Neuronal stem cell (in vitro differentiated cells): ENCODE measurements at regions not wholly inside any gene's neighbourhood (a gene's known extent, or its start where the extent isn't known, plus 50 kb on each side); places are given as distances from the start of the nearest gene placed in this dataset.

Experiments used
- DNase-seq: peaks from one replicate; pipeline ENCODE4 v3.0.0-alpha.2; 2013; ENCODE audit warnings: low spot score
- H2AFZ ChIP-seq: one replicate; pipeline ENCODE4 v1.6.1; 2013; ENCODE audit warnings: mild to moderate bottlenecking, low read length, inconsistent platforms
- H2AK5ac ChIP-seq: 2 replicates; pipeline ENCODE4 v1.6.1; 2013; ENCODE audit warnings: low read depth, mild to moderate bottlenecking, inconsistent platforms, low read length, moderate library complexity, mixed read lengths
- H2BK120ac ChIP-seq: 2 replicates; pipeline ENCODE4 v1.6.1; 2013; ENCODE audit warnings: low read depth, mild to moderate bottlenecking, inconsistent platforms, low read length, moderate library complexity, mixed read lengths
- H2BK12ac ChIP-seq: one replicate; pipeline ENCODE4 v1.6.1; 2013; ENCODE audit warnings: low read length, inconsistent platforms
- H2BK15ac ChIP-seq: 2 replicates; pipeline ENCODE4 v1.6.1; 2013; ENCODE audit warnings: mild to moderate bottlenecking, low read length, inconsistent platforms, mixed read lengths
- H2BK5ac ChIP-seq: one replicate; pipeline ENCODE4 v1.6.1; 2013; ENCODE audit warnings: inconsistent platforms, mild to moderate bottlenecking, low read length, moderate library complexity
- H3K14ac ChIP-seq: one replicate; pipeline ENCODE4 v1.6.1; 2013; ENCODE audit warnings: low read length, inconsistent platforms
- H3K18ac ChIP-seq: 2 replicates; pipeline ENCODE4 v1.6.1; 2013; ENCODE audit warnings: low read length, inconsistent platforms
- H3K23ac ChIP-seq: 2 replicates; pipeline ENCODE4 v1.6.1; 2013; ENCODE audit warnings: low read depth, mild to moderate bottlenecking, mixed read lengths, low read length, inconsistent platforms; ENCODE audit not compliant: poor library complexity
- H3K27ac ChIP-seq: replicated peaks from 3 replicates; pipeline ENCODE4 v1.5.1; 2013; ENCODE audit warnings: low read length, inconsistent platforms
- H3K27me3 ChIP-seq, 3 experiments: 2 replicates each; pipeline ENCODE4 v1.6.1; 2013; ENCODE audit warnings: low read length in 3 of 3, mild to moderate bottlenecking in 2 of 3, inconsistent platforms in 1 of 3, low read depth in 1 of 3, mixed read lengths in 1 of 3, moderate library complexity in 1 of 3; ENCODE audit not compliant: control insufficient read depth in 3 of 3, insufficient read depth in 3 of 3
- H3K36me3 ChIP-seq, 2 donors: replicated peaks in 1 of 2; 2 replicates each; pipeline ENCODE4 v1.6.1; 2013; ENCODE audit warnings: low read length in 2 of 2; ENCODE audit not compliant: control insufficient read depth in 2 of 2, insufficient read depth in 2 of 2
- H3K4ac ChIP-seq: 2 replicates; pipeline ENCODE4 v1.6.1; 2013; ENCODE audit warnings: inconsistent platforms, mild to moderate bottlenecking, low read length, moderate library complexity
- H3K4me1 ChIP-seq, 2 donors: 1 replicate in 1 of 2; 2 replicates in 1 of 2; pipeline ENCODE4 v1.6.1; 2013; ENCODE audit warnings: low read length in 2 of 2, low read depth in 1 of 2; ENCODE audit not compliant: control insufficient read depth in 2 of 2, insufficient read depth in 1 of 2
- H3K4me2 ChIP-seq: one replicate; pipeline ENCODE4 v1.6.1; 2013; ENCODE audit warnings: mild to moderate bottlenecking, low read length, inconsistent platforms; ENCODE audit not compliant: insufficient read depth, poor library complexity, severe bottlenecking
- H3K4me3 ChIP-seq, 2 donors: 2 replicates each; pipeline ENCODE4 v1.5.1; 2013; ENCODE audit warnings: low read length in 2 of 2, mild to moderate bottlenecking in 2 of 2, inconsistent platforms in 1 of 2, moderate library complexity in 1 of 2
- H3K79me1 ChIP-seq: one replicate; pipeline ENCODE4 v1.6.1; 2013; ENCODE audit warnings: low read depth, mild to moderate bottlenecking, inconsistent platforms, low read length, moderate library complexity
- H3K9ac ChIP-seq: one replicate; pipeline ENCODE4 v1.6.1; 2013; ENCODE audit warnings: mild to moderate bottlenecking, low read depth, low read length, inconsistent platforms; ENCODE audit not compliant: poor library complexity
- H3K9me3 ChIP-seq, 2 donors: replicated peaks in 1 of 2; 2 replicates each; pipeline versions ENCODE3 to v1.6.1; 2013; ENCODE audit warnings: low read length in 2 of 2, mild to moderate bottlenecking in 2 of 2, inconsistent platforms in 1 of 2, low read depth in 1 of 2, mixed read lengths in 1 of 2, moderate library complexity in 1 of 2; ENCODE audit not compliant: control insufficient read depth in 2 of 2, insufficient read depth in 1 of 2
- H4K8ac ChIP-seq: one replicate; pipeline ENCODE4 v1.6.1; 2013; ENCODE audit warnings: low read depth, mild to moderate bottlenecking, inconsistent platforms, low read length, moderate library complexity
- H4K91ac ChIP-seq: one replicate; pipeline ENCODE4 v1.6.1; 2013; ENCODE audit warnings: low read length, low read depth, mild to moderate bottlenecking, inconsistent platforms; ENCODE audit not compliant: poor library complexity
- WGBS, 2 donors: extraction: QIAGEN DNeasy Blood & Tissue Kit; methylation state at CpG; one replicate each; pipeline ENCODE4 v1.1.7; 2013; ENCODE audit warnings: missing lambda C conversion rate in 2 of 2, mixed read lengths in 1 of 2; ENCODE audit not compliant: insufficient read length in 2 of 2, insufficient replicate concordance in 1 of 2; ENCODE audit errors: extremely low coverage in 2 of 2; 5-methylcytosine and 5-hydroxymethylcytosine counted together

DNA sequence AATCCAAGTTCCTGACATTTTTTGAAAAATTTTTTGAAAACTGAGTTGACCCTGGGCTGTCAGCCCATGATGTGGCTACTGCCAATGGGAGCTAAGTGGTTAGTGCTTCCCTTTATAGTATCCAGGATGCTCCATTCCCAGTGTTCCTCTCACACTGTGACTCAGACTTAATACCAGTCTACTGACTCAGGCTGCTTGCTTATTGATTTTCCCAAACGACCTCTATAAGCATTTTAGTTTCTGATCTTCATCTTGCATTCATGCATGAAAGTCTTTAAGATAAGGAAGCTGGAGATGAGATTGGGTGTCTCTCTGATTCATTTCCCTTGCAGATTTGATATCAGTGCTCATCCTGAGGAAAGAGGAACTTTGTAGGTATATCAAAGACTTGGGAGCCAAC lies 560.0 kb downstream of the TBC1D32 start:
- H3K14ac ChIP-seq: no peak overlapping the region
- no peak overlapping the region for H2BK5ac ChIP-seq
- H3K4me2 ChIP-seq: no peak overlapping the region
- H2BK120ac ChIP-seq: no peak overlapping the region
- no peak overlapping the region for H2BK15ac ChIP-seq
- no peak overlapping the region for H3K27ac ChIP-seq
- H2AK5ac ChIP-seq: no peak overlapping the region
- no peak overlapping the region for H2BK12ac ChIP-seq
- H3K4ac ChIP-seq: no peak overlapping the region
- H3K23ac ChIP-seq: no peak overlapping the region
- H4K91ac ChIP-seq: no peak overlapping the region
- no peak for DNase-seq
- H3K9ac ChIP-seq: no peak overlapping the region
- H3K4me1 ChIP-seq: no peaks in the 10 kb centered on the region
- H3K9me3 ChIP-seq: no peaks in the 10 kb centered on the region
- no peak overlapping the region for H3K4me3 ChIP-seq
- WGBS, 2 donors: no CpG with 5 or more reads among the region's 1 CpG
- no peak overlapping the region for H3K18ac ChIP-seq
- H3K36me3 ChIP-seq: no peaks in the 10 kb centered on the region
- H2AFZ ChIP-seq: no peak overlapping the region
- no peak overlapping the region for H4K8ac ChIP-seq
- no peaks in the 10 kb centered on the region for H3K79me1 ChIP-seq
- H3K27me3 ChIP-seq: no peaks in the 10 kb centered on the region

DNA sequence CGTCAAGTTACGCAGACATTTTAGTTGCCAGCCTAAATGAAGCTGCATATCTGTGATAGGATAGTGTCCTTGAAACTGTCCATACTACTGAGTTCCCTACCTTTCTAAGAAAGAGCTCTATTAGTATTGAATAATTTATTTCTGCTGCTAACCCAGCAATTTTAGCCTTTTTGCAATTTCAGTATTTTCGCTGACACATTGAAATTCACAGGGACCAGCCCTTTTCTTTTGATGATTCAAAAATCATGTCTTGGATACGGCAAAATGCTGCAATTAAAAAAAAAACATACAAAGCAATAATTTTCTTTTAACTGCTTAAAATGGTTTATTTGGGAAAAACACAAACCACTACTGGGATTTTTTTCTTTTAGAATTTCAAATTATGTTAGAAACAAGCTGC lies 563.3 kb downstream of the TBC1D32 start:
- H3K36me3 ChIP-seq: no peaks in the 10 kb centered on the region
- no peak overlapping the region for H2BK12ac ChIP-seq
- H3K4me1 ChIP-seq: no peaks in the 10 kb centered on the region
- H4K91ac ChIP-seq: no peak overlapping the region
- H3K79me1 ChIP-seq: no peaks in the 10 kb centered on the region
- H3K4me2 ChIP-seq: no peak overlapping the region
- H3K23ac ChIP-seq: no peak overlapping the region
- H2BK15ac ChIP-seq: no peak overlapping the region
- H4K8ac ChIP-seq: no peak overlapping the region
- H3K27ac ChIP-seq: no peak overlapping the region
- H3K14ac ChIP-seq: no peak overlapping the region
- H3K4ac ChIP-seq: no peak overlapping the region
- H3K9me3 ChIP-seq: no peaks in the 10 kb centered on the region
- no peak overlapping the region for H3K9ac ChIP-seq
- no peak overlapping the region for H3K18ac ChIP-seq
- no peak overlapping the region for H2AFZ ChIP-seq
- no peak overlapping the region for H2BK5ac ChIP-seq
- no peak overlapping the region for H2AK5ac ChIP-seq
- DNase-seq: no peak
- H3K27me3 ChIP-seq: no peaks in the 10 kb centered on the region
- 100% methylated on average over 2 of the region's 4 CpGs; no CpG with 5 or more reads in 1 of the 2 donors for WGBS, 2 donors
- H3K4me3 ChIP-seq: no peak overlapping the region
- H2BK120ac ChIP-seq: no peak overlapping the region

DNA sequence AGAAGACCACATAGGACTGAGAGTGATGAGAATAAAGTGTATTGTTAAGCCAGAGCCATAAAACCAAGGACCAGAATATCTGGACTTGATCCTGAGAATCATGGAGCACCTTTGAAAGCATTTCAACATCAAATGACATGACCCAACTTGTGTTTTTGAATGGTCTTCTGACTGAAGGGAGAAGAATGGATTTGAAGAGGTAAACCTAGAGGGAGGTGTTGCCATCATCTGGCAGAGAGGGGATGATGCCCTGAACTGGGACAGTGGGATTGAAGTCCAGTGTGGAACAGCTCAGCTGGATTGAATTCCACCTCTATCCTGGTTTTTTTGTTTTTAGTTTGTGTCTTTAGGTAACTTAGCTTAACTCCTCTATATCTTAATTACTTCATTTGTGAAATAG lies 570.0 kb downstream of the TBC1D32 start:
- Histone ChIP-seq H3K4me1 (no peaks in the 10 kb centered on the region), H2BK12ac (no peak overlapping the region), H3K27me3 (no peaks in the 10 kb centered on the region), H3K79me1 (no peaks in the 10 kb centered on the region), H2BK15ac (no peak overlapping the region), H3K23ac (no peak overlapping the region), H3K4me3 (no peak overlapping the region), H2BK5ac (no peak overlapping the region), H3K9ac (no peak overlapping the region), H2AFZ (no peak overlapping the region), H2AK5ac (no peak overlapping the region), H3K36me3 (no peaks in the 10 kb centered on the region), H3K4me2 (no peak overlapping the region), H3K27ac (no peak overlapping the region), H3K9me3 (no peaks in the 10 kb centered on the region), H4K91ac (no peak overlapping the region), H2BK120ac (no peak overlapping the region), H3K4ac (no peak overlapping the region), H3K18ac (no peak overlapping the region), H3K14ac (no peak overlapping the region), H4K8ac (no peak overlapping the region)
- DNase-seq: no peak

DNA sequence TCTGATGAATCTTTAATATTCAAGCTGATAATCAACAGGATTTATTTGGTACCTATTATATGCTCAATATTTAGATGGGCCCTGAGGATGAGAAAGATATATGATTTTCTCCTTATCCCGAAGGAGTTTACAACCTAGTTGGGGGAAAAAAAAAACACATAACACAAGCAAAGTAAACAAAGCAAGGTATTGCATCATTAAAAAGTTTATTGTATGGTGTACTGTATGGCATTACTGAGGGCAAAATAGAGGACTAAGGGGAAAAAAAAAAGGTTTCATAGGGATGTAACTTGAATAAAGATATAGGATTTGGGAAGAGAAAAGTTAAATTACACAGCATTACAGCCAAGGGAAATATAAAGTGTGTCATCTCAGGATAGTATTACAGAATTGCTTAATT lies 574.7 kb downstream of the TBC1D32 start:
- Histone ChIP-seq H2AFZ (no peak overlapping the region), H2BK12ac (no peak overlapping the region), H3K27ac (no peak overlapping the region), H2BK5ac (no peak overlapping the region), H4K91ac (no peak overlapping the region), H3K9ac (no peak overlapping the region), H2AK5ac (no peak overlapping the region), H3K4ac (no peak overlapping the region), H3K9me3 (no peaks in the 10 kb centered on the region), H3K4me3 (no peak overlapping the region), H3K23ac (no peak overlapping the region), H3K4me1 (no peaks in the 10 kb centered on the region), H3K14ac (no peak overlapping the region), H2BK15ac (no peak overlapping the region), H4K8ac (no peak overlapping the region), H3K18ac (no peak overlapping the region), H3K36me3 (no peaks in the 10 kb centered on the region), H3K79me1 (no peaks in the 10 kb centered on the region), H3K27me3 (no peaks in the 10 kb centered on the region), H3K4me2 (no peak overlapping the region), H2BK120ac (no peak overlapping the region)
- no CpG with 5 or more reads among the region's 1 CpG for WGBS, 2 donors
- DNase-seq: no peak
